ENCODE measurements at regions not wholly inside any gene's neighbourhood (a gene's known extent, or its start where the extent isn't known, plus 50 kb on each side); places are given as distances from the start of the nearest gene placed in this dataset.

GRCh38 chr11:101180481-101180880 is 50.9 kb upstream of the PGR start:
- TF ChIP-seq CTCF (IDR thresholded peaks at IDR 0.05; ENCODE audit: low read length) = no peak
- TF ChIP-seq EZH2 (optimal IDR thresholded peaks at IDR 0.05; ENCODE audit: low read depth, low read length) = no peak
- TF ChIP-seq EZH2phosphoT487 (IDR thresholded peaks at IDR 0.05; ENCODE audit: low read length) = no peak
- Histone ChIP-seq H3K4me1 (ENCODE audit: low read length) (no peaks in the 10 kb centered on the region), H3F3A (ENCODE audit: insufficient read depth, low read length) (no peaks in the 10 kb centered on the region), H2AFZ (ENCODE audit: low read length) (no peak overlapping the region), H3K4me3 (ENCODE audit: low read length) (no peak overlapping the region), H3K79me2 (ENCODE audit: low read length) (no peaks in the 10 kb centered on the region), H3K27me3 (replicated peaks; ENCODE audit: insufficient read depth, low read length) (no peaks in the 10 kb centered on the region), H4K20me1 (ENCODE audit: insufficient read depth, low read length) (no peaks in the 10 kb centered on the region), H3K9me2 (replicated peaks; ENCODE audit: insufficient read depth, low read length) (no peaks in the 10 kb centered on the region), H3K27ac (ENCODE audit: low read length) (no peak overlapping the region), H3K4me2 (ENCODE audit: low read depth, low read length) (no peak overlapping the region), H3K36me3 (replicated peaks; ENCODE audit: insufficient read depth, low read length) (no peaks in the 10 kb centered on the region), H3K9me3 (replicated peaks; ENCODE audit: insufficient read depth, low read length) (no peaks in the 10 kb centered on the region), H3K9ac (ENCODE audit: low read length) (no peak overlapping the region)
- no peak for DNase-seq

Data from MM.1S (cell line).